Endothelial cell of umbilical vein (primary cell): ENCODE measurements at regions not wholly inside any gene's neighbourhood (a gene's known extent, or its start where the extent isn't known, plus 50 kb on each side); places are given as distances from the start of the nearest gene placed in this dataset.

Experiments
- BruUV-seq: library from RNA; stranded (reverse); fragments of 400-500 nt; replicated peaks from 2 replicates; lab custom pipeline; 2021; lab: Mats Ljungman, UMichigan
- CTCF ChIA-PET: fragments of 300-600, 350-600 bp; sonication (Branson Sonifier 250); formaldehyde crosslinking; loops from one replicate; lab custom pipeline; 2021; ENCODE audit warnings: antibody characterized with exemption, inconsistent platforms; lab: Charles Lee
- POLR2A ChIA-PET: fragments of 300-600, 350-600 bp; sonication (Branson Sonifier 250); formaldehyde crosslinking; loops from one replicate; lab custom pipeline; 2021; ENCODE audit warnings: antibody characterized with exemption, inconsistent platforms; lab: Charles Lee
- DNase-seq: peaks from one replicate; pipeline ENCODE4 v3.0.0-alpha.2; 2011; ENCODE audit warnings: low read depth, low spot score
- FAIRE-seq: peaks from 2 replicates; lab custom pipeline; 2011; peaks lifted over from hg19 to GRCh38; lab: Jason Lieb, UNC
- H2AFZ ChIP-seq: 2 replicates; pipeline ENCODE4 v1.6.0; 2012; ENCODE audit warnings: low read depth, low read length, control low read depth, inconsistent platforms
- H3K27ac ChIP-seq: 2 replicates; pipeline ENCODE4 v1.5.1; 2011; ENCODE audit warnings: low read depth, mild to moderate bottlenecking, control low read depth, low read length, moderate library complexity; ENCODE audit not compliant: insufficient read depth
- H3K27me3 ChIP-seq, 2 experiments: 2 replicates each; pipeline versions ENCODE4 v1.6.0 to v1.6.1; 2011; ENCODE audit warnings: low read length in 2 of 2, mixed read lengths in 1 of 2; ENCODE audit not compliant: control insufficient read depth in 2 of 2, insufficient read depth in 2 of 2
- H3K36me3 ChIP-seq, 2 experiments: 2 replicates in 1 of 2; 3 replicates in 1 of 2; pipeline ENCODE4 v1.5.1; 2011; ENCODE audit warnings: low read length in 2 of 2, mild to moderate bottlenecking in 1 of 2, moderate library complexity in 1 of 2; ENCODE audit not compliant: control insufficient read depth in 2 of 2, insufficient read depth in 2 of 2; ENCODE audit errors: extremely low read depth in 1 of 2
- H3K4me1 ChIP-seq: 3 replicates; pipeline ENCODE4 v1.5.1; 2011; ENCODE audit warnings: mild to moderate bottlenecking, low read length; ENCODE audit not compliant: control insufficient read depth, insufficient read depth; ENCODE audit errors: extremely low read depth
- H3K4me2 ChIP-seq: 2 replicates; pipeline ENCODE4 v1.6.1; 2011; ENCODE audit warnings: low read length, control low read depth, mixed read lengths; ENCODE audit not compliant: insufficient read depth
- H3K4me3 ChIP-seq, 3 experiments: fragments of 200-600 bp in 1 of 3; sonication (generic), shearing (Covaris generic) in 1 of 3; replicated peaks in 1 of 3; 2 replicates each; pipeline ENCODE4 v1.5.1; 2011 to 2016; ENCODE audit warnings: control low read depth in 3 of 3, low read length in 3 of 3, mild to moderate bottlenecking in 2 of 3, inconsistent platforms in 1 of 3, low read depth in 1 of 3, moderate library complexity in 1 of 3; ENCODE audit not compliant: insufficient read depth in 1 of 3
- H3K79me2 ChIP-seq: 2 replicates; pipeline ENCODE4 v1.6.0; 2012; ENCODE audit warnings: low read length, inconsistent platforms; ENCODE audit not compliant: control insufficient read depth, insufficient read depth
- H3K9ac ChIP-seq: replicated peaks from 2 replicates; pipeline ENCODE3; 2011; ENCODE audit warnings: low read length, control low read depth; ENCODE audit not compliant: insufficient read depth; ENCODE audit errors: extremely low read depth
- H3K9me1 ChIP-seq: replicated peaks from 3 replicates; pipeline ENCODE4 v1.6.0; 2011; ENCODE audit warnings: mild to moderate bottlenecking, low read length; ENCODE audit not compliant: control insufficient read depth, insufficient read depth; ENCODE audit errors: extremely low read depth
- H3K9me3 ChIP-seq: replicated peaks from 2 replicates; pipeline ENCODE4 v1.5.1; 2012; ENCODE audit warnings: low read length, inconsistent platforms; ENCODE audit not compliant: control insufficient read depth, insufficient read depth
- H4K20me1 ChIP-seq: replicated peaks from 2 replicates; pipeline ENCODE3; 2011; ENCODE audit warnings: mild to moderate bottlenecking, low read length; ENCODE audit not compliant: control insufficient read depth, insufficient read depth; ENCODE audit errors: extremely low read depth
- EZH2 ChIP-seq: IDR thresholded peaks from 2 replicates; pipeline ENCODE4 v1.6.1; 2012; ENCODE audit warnings: borderline replicate concordance, low read depth, mild to moderate bottlenecking, moderate library complexity, low read length, inconsistent platforms; ENCODE audit not compliant: severe bottlenecking
- FOS ChIP-seq: IDR thresholded peaks from 2 replicates; pipeline ENCODE4 v1.6.1; 2011; ENCODE audit warnings: mild to moderate bottlenecking, low read length, moderate library complexity, borderline replicate concordance; ENCODE audit not compliant: insufficient read depth
- GATA2 ChIP-seq: IDR thresholded peaks from 2 replicates; pipeline ENCODE4 v1.7.0; 2011; ENCODE audit warnings: low read depth, mild to moderate bottlenecking, moderate library complexity, mixed read lengths, low read length; ENCODE audit not compliant: insufficient read length, insufficient read depth
- JUN ChIP-seq: IDR thresholded peaks from 2 replicates; pipeline ENCODE4 v1.6.1; 2011; ENCODE audit warnings: borderline replicate concordance, low read depth; ENCODE audit not compliant: insufficient read length, insufficient read depth
- MYC ChIP-seq: IDR thresholded peaks from one replicate; pipeline ENCODE4 v1.6.1; 2011; ENCODE audit warnings: mild to moderate bottlenecking, low read depth, low read length
- POLR2A ChIP-seq: IDR thresholded peaks from 2 replicates; pipeline ENCODE4 v1.6.1; 2012; ENCODE audit warnings: low read depth, mild to moderate bottlenecking, control low read depth, low read length
- POLR2AphosphoS5 ChIP-seq: IDR thresholded peaks from 2 replicates; pipeline ENCODE4 v1.6.1; 2012; ENCODE audit warnings: low read depth, mild to moderate bottlenecking, control low read depth, low read length, moderate library complexity; ENCODE audit not compliant: insufficient read depth
- dilution Hi-C: fragments of 300-500 bp; cut with MboI; formaldehyde crosslinking; loops from one replicate; pipeline ENCODE4 v1.15.0; 2019; ENCODE audit warnings: low sequenced_read_pairs; ENCODE audit not compliant: extremely low pct_ligation_motif_present
- intact Hi-C: fragments of 100-400 bp; cut with micrococcal nuclease; formaldehyde crosslinking; loops from one replicate; pipeline ENCODE4 v1.10.0; 2022
- TF ChIP-seq, protein P1 (sequence below): IDR thresholded peaks from 2 replicates; pipeline ENCODE4 v1.6.1; 2011; ENCODE audit not compliant: insufficient read depth, insufficient read length
- TF ChIP-seq, protein P2 (sequence below), 2 donors: IDR thresholded peaks; 1 replicate in 1 of 2; 2 replicates in 1 of 2; pipeline ENCODE4 v1.5.1; 2011; ENCODE audit warnings: low read length in 2 of 2, mild to moderate bottlenecking in 2 of 2, moderate library complexity in 2 of 2, control low read depth in 1 of 2, inconsistent platforms in 1 of 2, low read depth in 1 of 2; ENCODE audit not compliant: insufficient read depth in 1 of 2; ENCODE audit errors: extremely low read depth in 1 of 2

DNA sequence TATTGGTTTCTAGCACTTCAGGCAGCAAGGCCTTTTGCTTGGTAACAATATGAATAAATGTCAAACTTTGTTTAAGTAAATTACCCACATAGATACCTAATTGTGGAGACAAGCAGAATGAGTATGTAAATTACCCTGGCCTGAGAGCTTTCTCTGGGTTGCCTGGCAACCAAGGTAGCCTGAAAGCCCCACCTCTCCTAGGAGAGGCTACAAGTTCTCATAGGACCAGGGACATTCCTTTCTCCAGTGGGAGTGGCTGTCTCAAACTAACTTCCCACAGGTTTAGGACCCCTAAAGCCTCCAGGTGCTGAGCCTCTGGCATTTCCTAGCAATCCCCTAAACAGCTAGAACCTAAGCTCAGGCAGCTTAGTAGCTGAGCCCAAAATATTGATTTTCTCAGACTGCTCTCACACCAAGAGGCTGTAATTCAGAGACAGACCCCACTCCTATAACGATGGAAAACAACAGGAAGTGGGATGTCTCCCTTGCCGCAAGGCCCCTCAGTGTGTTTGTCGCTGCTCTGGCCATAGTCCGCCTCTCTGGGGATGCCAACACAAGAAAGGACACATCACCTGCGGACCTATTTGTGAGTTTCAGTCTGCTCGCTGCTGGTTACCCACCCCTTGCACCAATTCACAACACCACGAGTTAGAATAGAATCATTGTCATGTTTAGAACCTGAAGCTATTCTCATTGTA lies 207.3 kb downstream of the DLEU7 start:
- TF ChIP-seq GATA2 (no peak), JUN (no peak), MYC (no peak), FOS (no peak), POLR2AphosphoS5 (no peak), EZH2 (no peak), POLR2A (no peak)
- TF ChIP-seq, protein P1, sequence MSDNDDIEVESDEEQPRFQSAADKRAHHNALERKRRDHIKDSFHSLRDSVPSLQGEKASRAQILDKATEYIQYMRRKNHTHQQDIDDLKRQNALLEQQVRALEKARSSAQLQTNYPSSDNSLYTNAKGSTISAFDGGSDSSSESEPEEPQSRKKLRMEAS = no peak
- TF ChIP-seq, protein P2, sequence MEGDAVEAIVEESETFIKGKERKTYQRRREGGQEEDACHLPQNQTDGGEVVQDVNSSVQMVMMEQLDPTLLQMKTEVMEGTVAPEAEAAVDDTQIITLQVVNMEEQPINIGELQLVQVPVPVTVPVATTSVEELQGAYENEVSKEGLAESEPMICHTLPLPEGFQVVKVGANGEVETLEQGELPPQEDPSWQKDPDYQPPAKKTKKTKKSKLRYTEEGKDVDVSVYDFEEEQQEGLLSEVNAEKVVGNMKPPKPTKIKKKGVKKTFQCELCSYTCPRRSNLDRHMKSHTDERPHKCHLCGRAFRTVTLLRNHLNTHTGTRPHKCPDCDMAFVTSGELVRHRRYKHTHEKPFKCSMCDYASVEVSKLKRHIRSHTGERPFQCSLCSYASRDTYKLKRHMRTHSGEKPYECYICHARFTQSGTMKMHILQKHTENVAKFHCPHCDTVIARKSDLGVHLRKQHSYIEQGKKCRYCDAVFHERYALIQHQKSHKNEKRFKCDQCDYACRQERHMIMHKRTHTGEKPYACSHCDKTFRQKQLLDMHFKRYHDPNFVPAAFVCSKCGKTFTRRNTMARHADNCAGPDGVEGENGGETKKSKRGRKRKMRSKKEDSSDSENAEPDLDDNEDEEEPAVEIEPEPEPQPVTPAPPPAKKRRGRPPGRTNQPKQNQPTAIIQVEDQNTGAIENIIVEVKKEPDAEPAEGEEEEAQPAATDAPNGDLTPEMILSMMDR (IDR thresholded peaks at IDR 0.05; ENCODE audit: extremely low read depth in 1 of 2, insufficient read depth in 1 of 2, low read depth in 1 of 2, low read length in 2 of 2) = no peak
- H3K4me1 ChIP-seq = no peaks in the 10 kb centered on the region
- H2AFZ ChIP-seq = no peak overlapping the region
- dilution Hi-C loops = no loop called here
- no peak overlapping the region for H3K4me2 ChIP-seq
- FAIRE-seq = no peak
- no peak overlapping the region for H3K4me3 ChIP-seq
- no peak overlapping the region for H3K27ac ChIP-seq
- no peaks in the 10 kb centered on the region for H4K20me1 ChIP-seq
- H3K79me2 ChIP-seq = no peaks in the 10 kb centered on the region
- POLR2A ChIA-PET = interaction anchor here (0.5 kb wide), 1 partner anchor 71 kb away, joined by 6 read pairs; no protein-coding TSS in a partner anchor
- BruUV-seq = no TSS peak
- no peaks in the 10 kb centered on the region for H3K36me3 ChIP-seq
- no peak for DNase-seq
- intact Hi-C loops = no loop called here
- CTCF ChIA-PET = no interaction called here
- H3K9me3 ChIP-seq = no peaks in the 10 kb centered on the region
- no peaks in the 10 kb centered on the region for H3K27me3 ChIP-seq
- no peak overlapping the region for H3K9ac ChIP-seq
- no peaks in the 10 kb centered on the region for H3K9me1 ChIP-seq
